Left lung (tissue), 4 donors: ENCODE measurements at regions not wholly inside any gene's neighbourhood (a gene's known extent, or its start where the extent isn't known, plus 50 kb on each side); places are given as distances from the start of the nearest gene placed in this dataset.

Experiments
- ATAC-seq: fragments of 200-7000 bp; cut with Tn5 transposase; one replicate; pipeline ENCODE4 v1.9.1; 2020; ENCODE audit warnings: moderate library complexity
- DNase-seq, 4 donors: peaks; one replicate each; pipeline ENCODE4 v3.0.0-alpha.2; 2013 to 2020
- H3K27ac ChIP-seq, 2 donors: fragments of 200-600 bp; sonication (generic) in 1 of 2; one replicate each; pipeline versions ENCODE4 v1.5.0 to v1.8.0; 2020 to 2021
- H3K27me3 ChIP-seq, 2 donors: fragments of 200-600 bp; sonication (generic) in 1 of 2; one replicate each; pipeline versions ENCODE4 v1.5.0 to v1.8.0; 2020 to 2021
- H3K36me3 ChIP-seq, 2 donors: fragments of 200-600 bp; sonication (generic) in 1 of 2; one replicate each; pipeline versions ENCODE4 v1.5.0 to v1.8.0; 2020 to 2021
- H3K4me1 ChIP-seq, 2 donors: fragments of 200-600 bp; one replicate each; pipeline ENCODE4 v1.8.0; 2021
- H3K4me3 ChIP-seq, 2 donors: fragments of 200-600 bp; sonication (generic) in 1 of 2; one replicate each; pipeline versions ENCODE4 v1.5.0 to v1.8.0; 2020 to 2021; ENCODE audit warnings: mild to moderate bottlenecking in 1 of 2
- H3K9me3 ChIP-seq, 2 donors: fragments of 200-600 bp; sonication (generic) in 1 of 2; one replicate each; pipeline versions ENCODE4 v1.5.0 to v1.8.0; 2020 to 2021
- CTCF ChIP-seq, 2 donors: fragments of 200-600 bp; sonication (generic) in 1 of 2; IDR thresholded peaks; one replicate each; pipeline versions ENCODE4 v1.5.0 to v1.8.0; 2021; ENCODE audit warnings: antibody characterized with exemption in 2 of 2
- intact Hi-C, 2 donors: fragments of 100-400 bp; cut with DNase I; formaldehyde crosslinking; loops; one replicate each; pipeline versions ENCODE4 v1.11.2 to v1.14.2; 2022
- donor health status: DM: no; HTN: yes; CAD: no.
- donor health status: DM: no; HTN: no; CAD: no.

- H3K36me3 ChIP-seq, result no peaks in the 10 kb centered on the region
- H3K27me3 ChIP-seq, result no peaks in the 10 kb centered on the region
- H3K4me1 ChIP-seq, result no peaks in the 10 kb centered on the region
- TF ChIP-seq CTCF (IDR thresholded peaks at IDR 0.05), result no peak
- H3K27ac ChIP-seq, result no peak overlapping the region
- ATAC-seq (no peak), DNase-seq (no peak)
- intact Hi-C loops, result no loop called here
- H3K4me3 ChIP-seq, result no peak overlapping the region
- H3K9me3 ChIP-seq, result no peaks in the 10 kb centered on the region
Observed at GRCh38 chr4:137701401-137701800, 169.1 kb upstream of the PCDH18 start.

GRCh38 chr4:137700751-137701150, 168.5 kb upstream of the PCDH18 start:
- no peak for TF ChIP-seq CTCF (IDR thresholded peaks at IDR 0.05)
- H3K36me3 ChIP-seq, result no peaks in the 10 kb centered on the region
- DNase-seq, result no peak
- no peaks in the 10 kb centered on the region for H3K4me1 ChIP-seq
- intact Hi-C loops, result no loop called here
- H3K9me3 ChIP-seq, result no peaks in the 10 kb centered on the region
- H3K27me3 ChIP-seq, result no peaks in the 10 kb centered on the region
- ATAC-seq, result no peak
- no peak overlapping the region for H3K27ac ChIP-seq
- H3K4me3 ChIP-seq, result no peak overlapping the region

- Histone ChIP-seq H3K27me3 (no peaks in the 10 kb centered on the region), H3K4me3 (no peak overlapping the region), H3K36me3 (no peaks in the 10 kb centered on the region), H3K4me1 (no peaks in the 10 kb centered on the region), H3K9me3 (no peaks in the 10 kb centered on the region), H3K27ac (no peak overlapping the region)
- no peak for TF ChIP-seq CTCF (IDR thresholded peaks at IDR 0.05)
- no peak for DNase-seq
- intact Hi-C loops, result no loop called here
- ATAC-seq, result no peak
Observed at GRCh38 chr4:137700072-137700471, 167.8 kb upstream of the PCDH18 start.

- Histone ChIP-seq H3K27ac (no peak overlapping the region), H3K36me3 (no peaks in the 10 kb centered on the region), H3K27me3 (no peaks in the 10 kb centered on the region), H3K4me1 (no peaks in the 10 kb centered on the region), H3K9me3 (no peaks in the 10 kb centered on the region), H3K4me3 (no peak overlapping the region)
- ATAC-seq, result peak; percentile 22
- TF ChIP-seq CTCF (IDR thresholded peaks at IDR 0.05), result no peak
- intact Hi-C loops, result no loop called here
- no peak for DNase-seq
Observed at GRCh38 chr4:137694138-137694537, 161.8 kb upstream of the PCDH18 start.

- Histone ChIP-seq H3K36me3 (no peaks in the 10 kb centered on the region), H3K27ac (no peak overlapping the region)
- intact Hi-C loops, result no loop called here
Observed at GRCh38 chr4:137693641-137694040, 161.3 kb upstream of the PCDH18 start.

More at GRCh38 chr4:137693641-137694040, 161.3 kb upstream of the PCDH18 start:
- no peak for DNase-seq
- no peak for ATAC-seq
- Histone ChIP-seq H3K27me3 (no peaks in the 10 kb centered on the region), H3K4me3 (no peak overlapping the region), H3K4me1 (no peaks in the 10 kb centered on the region), H3K9me3 (no peaks in the 10 kb centered on the region)
- no peak for TF ChIP-seq CTCF (IDR thresholded peaks at IDR 0.05)
